HG03064 (cell line): ENCODE measurements at regions not wholly inside any gene's neighbourhood (a gene's known extent, or its start where the extent isn't known, plus 50 kb on each side); places are given as distances from the start of the nearest gene placed in this dataset.
A peak's percentile ranks its signal among the peaks of the same experiment; 100 is the strongest.

Experiments used
- ATAC-seq: cut with Tn5 transposase; IDR thresholded peaks from one replicate; pipeline ENCODE4 v1.9.1; 2021; ENCODE audit warnings: low read depth; ENCODE audit not compliant: unreplicated experiment

GRCh38 chr3:99021466-99021865 is 120.0 kb upstream of the DCBLD2 start:
- no peak for ATAC-seq

DNA sequence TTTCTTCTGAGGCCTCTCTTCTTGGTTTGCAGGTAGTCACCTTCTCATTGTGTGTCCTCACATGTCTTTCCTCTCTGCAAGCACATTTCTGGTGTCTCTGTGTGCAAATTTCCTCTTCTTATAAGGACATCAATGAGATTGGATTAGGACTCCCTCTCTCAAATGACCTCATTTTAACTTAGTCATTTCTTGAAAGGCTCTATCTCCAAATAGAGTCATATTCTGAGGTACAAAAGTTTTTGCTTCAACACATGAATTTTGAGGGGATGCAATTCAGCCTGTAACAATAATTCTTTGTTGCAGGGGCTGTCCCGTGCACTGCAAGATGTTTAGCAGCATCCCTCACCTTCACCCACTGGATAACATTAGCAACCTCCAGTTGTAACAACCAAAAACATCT is 115.0 kb upstream of the DCBLD2 start:
- no peak for ATAC-seq

- no peak for ATAC-seq
Measured at GRCh38 chr3:99013777-99014315, 112.4 kb upstream of the DCBLD2 start.

- ATAC-seq: no peak
Measured at GRCh38 chr3:99013077-99013476, 111.6 kb upstream of the DCBLD2 start.

- ATAC-seq: peak; percentile 96
Measured at GRCh38 chr3:99012051-99012450, 110.6 kb upstream of the DCBLD2 start.

DNA sequence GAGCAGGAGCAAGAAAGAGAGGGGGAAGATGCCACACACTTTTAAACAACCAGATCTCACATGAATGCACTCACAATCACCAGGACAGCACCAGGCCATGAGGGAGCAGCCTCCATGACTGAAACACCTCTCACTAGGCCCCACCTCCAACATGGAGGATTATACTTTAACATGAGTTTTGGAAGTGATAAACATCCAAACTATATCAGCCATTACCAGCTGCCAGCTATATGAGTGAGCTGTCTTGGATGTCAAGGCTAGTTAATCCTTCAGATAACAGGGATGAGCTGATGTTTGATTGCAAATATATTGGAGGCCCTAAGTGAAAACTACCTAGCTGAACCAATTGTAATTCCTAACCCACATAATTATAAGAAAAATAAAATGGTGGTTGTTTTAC is 108.4 kb upstream of the DCBLD2 start:
- no peak for ATAC-seq

- ATAC-seq: no peak
Measured at GRCh38 chr3:99006686-99007085, 105.2 kb upstream of the DCBLD2 start.

GRCh38 chr3:98999675-99000074 is 98.2 kb upstream of the DCBLD2 start:
- no peak for ATAC-seq

DNA sequence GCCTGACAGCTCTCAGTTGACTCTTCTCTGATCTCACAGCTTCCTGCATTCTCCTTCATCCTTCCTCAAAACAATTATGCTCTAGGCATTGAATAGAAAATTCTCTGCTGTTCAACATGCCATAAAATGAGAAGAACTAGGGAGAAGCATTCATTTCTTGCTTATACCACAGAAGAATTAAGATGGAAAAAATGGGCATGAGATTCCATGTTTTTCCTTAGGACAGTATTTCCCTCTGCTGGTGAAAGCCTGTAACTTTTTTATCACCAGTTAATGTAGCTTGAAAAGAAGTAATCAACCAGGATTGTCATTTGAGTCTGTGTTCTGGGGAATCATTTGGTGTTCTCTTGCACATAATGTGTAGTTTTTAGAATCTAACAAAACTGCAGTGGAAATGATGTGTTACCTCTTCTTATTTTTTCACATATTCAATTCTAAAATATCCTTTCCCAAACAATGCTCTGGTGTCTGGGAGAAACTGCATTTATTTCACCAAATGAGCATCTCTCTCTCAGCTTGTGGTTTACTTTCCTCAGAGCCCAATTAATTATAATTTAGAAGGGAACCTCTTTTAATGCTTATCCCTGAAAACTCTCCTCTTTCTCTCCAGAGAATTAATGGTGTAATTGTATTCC is 92.8 kb upstream of the DCBLD2 start:
- ATAC-seq: no peak

DNA sequence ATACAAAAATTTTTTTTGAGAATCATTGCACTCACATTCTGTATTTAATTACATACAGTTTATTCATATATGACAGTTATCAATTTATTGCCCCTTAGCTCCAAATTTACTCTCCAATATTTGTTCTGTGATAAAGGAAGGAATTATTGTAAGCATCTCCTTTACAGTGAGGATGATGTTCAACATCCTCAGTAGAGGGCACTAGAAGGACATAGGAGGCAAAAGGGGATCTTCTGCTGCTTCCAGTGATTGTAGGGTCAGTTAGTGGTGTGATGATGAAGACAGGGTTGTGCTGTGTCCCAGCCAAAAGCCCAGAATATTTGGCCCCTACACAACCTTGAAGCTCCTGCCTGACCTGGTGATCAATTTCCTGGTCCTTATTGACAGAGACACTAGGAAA is 89.9 kb upstream of the DCBLD2 start:
- ATAC-seq: no peak

GRCh38 chr3:98990657-98991056 is 89.2 kb upstream of the DCBLD2 start:
- ATAC-seq: no peak

GRCh38 chr3:98986073-98986472 is 84.6 kb upstream of the DCBLD2 start:
- ATAC-seq: no peak

GRCh38 chr3:98985431-98985830 is 83.9 kb upstream of the DCBLD2 start:
- no peak for ATAC-seq

DNA sequence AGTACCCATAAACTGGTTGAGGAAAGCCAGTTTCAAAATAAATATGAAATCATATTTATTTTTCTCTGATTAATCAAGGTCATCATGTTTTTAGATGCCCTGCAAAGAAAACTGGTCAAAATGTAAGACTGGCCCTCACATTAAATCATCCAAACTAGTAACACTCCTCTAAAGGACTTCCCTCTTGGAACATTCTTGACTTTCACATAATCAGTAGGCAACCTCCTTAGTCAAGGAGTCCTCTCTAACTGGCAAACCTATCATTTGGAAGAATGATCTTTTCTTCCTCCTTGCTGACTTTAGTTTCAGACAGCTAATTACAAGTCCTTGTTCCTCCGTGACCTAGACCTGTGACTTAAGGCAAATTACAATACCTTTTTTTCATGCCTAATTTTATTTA is 82.5 kb upstream of the DCBLD2 start:
- ATAC-seq: no peak

DNA sequence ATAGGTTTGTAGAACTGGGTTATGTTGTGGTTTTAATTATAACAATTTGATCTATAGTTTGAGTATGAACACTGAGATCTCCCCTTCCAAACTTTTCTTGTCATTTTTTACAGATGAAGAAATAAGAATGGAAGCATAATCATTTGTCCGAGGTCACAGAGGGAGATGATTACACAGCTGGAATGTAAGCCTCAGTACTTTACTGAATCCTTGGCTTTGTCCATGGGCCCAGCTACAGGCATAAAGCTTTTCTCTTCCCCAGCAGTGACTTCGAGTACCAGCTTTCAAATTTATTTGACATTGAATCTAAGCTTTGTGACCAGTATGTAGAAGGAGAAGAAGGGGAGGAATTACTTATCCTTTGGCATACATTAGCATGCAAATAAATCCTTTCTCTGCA is 80.9 kb upstream of the DCBLD2 start:
- ATAC-seq: no peak

DNA sequence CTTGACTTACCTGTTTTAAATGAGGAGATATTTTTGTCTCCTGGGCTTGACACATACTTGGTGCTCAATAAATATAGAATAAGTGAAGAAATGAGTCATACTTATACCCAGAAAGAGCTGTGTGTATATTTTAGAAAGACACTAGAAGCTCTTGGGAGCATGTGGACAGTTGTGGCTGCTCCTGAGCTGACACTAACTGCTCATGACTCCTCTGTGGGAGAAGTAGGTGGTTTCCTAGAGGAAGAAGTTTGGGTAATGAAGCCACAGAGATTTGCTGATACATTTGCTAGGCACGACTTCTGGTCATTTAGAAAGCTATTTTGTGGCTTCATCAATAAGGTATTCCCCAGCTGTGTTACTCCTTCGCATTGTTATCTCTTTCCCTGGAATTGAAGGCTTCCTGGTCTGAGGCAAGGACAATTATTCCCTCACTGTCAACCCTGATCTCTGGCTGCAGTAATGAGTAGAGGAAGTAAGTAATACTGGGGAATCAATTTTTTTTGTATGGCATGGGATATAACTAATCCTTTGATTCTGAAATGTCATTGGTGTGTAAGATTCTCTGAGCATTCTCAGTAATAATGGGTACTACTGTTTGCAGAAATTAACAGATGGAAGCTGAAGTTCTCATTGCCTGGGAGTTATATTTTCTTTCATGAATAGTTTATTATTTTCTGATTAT is 79.6 kb upstream of the DCBLD2 start:
- ATAC-seq: peak; percentile 92

DNA sequence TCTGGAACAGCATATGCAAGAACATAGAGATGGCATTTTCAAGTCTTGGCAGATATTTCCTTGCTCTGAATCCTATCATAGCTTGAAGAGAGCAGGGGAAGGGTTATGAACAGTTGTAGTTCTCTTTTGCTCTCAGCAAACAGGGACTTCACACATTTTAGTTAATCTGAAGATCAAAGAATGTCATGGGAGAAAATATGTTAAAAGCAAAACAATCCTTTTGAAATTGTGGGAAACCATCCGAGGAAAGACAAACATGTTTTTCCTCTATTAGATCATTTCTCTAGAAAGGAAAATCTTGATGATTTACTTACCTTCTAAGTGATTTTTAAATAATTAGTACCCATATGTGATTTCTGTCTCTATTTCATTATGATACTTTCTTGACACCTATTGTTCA is 77.8 kb upstream of the DCBLD2 start:
- ATAC-seq: no peak

DNA sequence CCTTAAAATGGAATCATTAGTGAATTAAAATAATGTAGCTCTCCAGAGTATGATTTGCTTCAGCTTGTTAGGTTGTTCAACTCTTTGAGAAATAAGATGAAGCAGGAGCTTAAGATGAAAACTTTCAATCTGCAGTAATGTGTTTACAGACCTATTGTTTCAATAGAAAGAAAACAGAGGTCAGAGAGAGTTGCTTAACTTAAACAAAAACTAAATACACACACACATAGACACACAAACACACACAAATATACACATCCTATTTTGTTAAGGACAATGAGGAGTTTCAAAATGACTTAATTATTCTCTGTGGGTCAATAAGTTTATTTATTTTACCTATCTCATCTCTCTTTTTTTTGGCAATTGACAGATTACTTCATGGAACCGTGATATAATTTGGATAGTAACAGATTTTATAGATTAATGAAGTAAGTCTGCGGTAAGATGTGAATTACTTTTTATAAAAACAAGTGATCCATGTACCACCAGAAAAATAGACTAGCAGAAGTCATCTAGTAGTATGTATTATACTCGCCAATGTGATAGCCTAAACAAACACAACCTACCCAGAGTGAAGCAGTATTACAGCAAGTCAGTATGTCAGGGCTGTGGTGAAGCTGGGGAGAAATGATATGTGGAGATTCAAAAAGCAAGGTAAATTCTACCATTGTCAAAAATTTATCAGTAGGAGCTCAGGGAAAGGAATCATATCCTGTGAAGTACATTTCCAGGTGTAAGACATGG is 76.7 kb upstream of the DCBLD2 start:
- no peak for ATAC-seq

DNA sequence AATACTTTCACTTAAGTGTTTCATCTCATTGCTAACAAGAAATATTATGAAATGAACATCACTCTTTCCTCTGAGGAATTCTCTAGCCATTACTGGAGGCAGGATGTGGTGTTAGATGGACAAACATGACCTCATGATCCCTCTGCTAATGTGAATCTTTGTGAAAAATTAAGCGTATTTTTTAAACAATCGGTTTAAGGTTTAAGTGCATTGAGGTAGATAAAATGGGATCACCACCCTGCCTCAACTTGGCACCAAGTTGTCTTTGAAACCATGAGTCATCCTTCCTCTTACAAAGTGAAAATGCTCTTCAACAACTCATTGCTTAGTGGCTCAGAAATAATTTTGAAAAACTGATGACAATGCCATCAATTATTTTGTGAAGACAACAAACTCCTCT is 76.0 kb upstream of the DCBLD2 start:
- peak; percentile 49 for ATAC-seq

- ATAC-seq: no peak
Measured at GRCh38 chr3:98974442-98974841, 72.9 kb upstream of the DCBLD2 start.

GRCh38 chr3:98972720-98973119 is 71.2 kb upstream of the DCBLD2 start:
- ATAC-seq: no peak

DNA sequence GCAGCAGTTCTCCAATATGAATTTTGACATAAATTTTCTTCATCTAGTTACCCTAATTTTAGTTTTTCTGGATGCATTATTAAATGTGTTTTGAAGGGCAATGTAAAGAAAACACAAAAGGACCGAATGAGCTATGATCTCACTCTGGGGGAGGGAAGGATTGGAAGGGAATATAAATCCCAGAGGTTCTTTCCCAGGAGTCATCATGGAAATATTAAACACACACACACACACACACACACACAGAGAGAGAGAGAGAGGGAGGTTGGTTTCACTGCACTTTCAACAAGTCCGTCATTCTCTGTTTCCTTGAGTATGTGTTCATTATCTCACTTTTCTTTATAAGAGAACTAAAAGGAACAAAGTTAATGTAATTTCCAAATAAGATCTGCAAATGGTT is 70.7 kb upstream of the DCBLD2 start:
- no peak for ATAC-seq
